ENCODE measurements at regions not wholly inside any gene's neighbourhood (a gene's known extent, or its start where the extent isn't known, plus 50 kb on each side); places are given as distances from the start of the nearest gene placed in this dataset.
"Not testable (repeated sequence)": the region's sequence is repeated elsewhere in the genome, so short reads cannot be mapped to it uniquely, and the experiment has no call there.

DNA sequence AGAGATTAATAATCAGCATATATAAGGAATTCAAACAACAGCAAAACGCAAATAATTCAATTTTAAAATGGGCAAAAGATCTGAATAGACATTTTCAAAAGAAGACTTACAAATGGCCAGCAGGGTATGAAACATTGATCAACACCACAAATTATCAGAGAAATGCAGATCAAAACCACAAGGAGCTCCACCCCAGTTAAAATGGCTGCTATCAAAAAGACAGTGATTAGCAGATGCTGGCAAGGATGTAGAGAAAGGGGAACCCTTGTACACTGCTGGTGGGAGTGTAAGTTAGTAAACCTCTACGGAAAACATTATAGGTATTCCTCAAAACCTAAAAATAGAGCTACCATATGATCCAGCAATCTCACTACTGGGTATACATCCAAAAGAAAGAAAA, 128.0 kb upstream of the CACUL1 start:
- H3K27ac ChIP-seq, result no peak overlapping the region
- TF ChIP-seq, protein P1, sequence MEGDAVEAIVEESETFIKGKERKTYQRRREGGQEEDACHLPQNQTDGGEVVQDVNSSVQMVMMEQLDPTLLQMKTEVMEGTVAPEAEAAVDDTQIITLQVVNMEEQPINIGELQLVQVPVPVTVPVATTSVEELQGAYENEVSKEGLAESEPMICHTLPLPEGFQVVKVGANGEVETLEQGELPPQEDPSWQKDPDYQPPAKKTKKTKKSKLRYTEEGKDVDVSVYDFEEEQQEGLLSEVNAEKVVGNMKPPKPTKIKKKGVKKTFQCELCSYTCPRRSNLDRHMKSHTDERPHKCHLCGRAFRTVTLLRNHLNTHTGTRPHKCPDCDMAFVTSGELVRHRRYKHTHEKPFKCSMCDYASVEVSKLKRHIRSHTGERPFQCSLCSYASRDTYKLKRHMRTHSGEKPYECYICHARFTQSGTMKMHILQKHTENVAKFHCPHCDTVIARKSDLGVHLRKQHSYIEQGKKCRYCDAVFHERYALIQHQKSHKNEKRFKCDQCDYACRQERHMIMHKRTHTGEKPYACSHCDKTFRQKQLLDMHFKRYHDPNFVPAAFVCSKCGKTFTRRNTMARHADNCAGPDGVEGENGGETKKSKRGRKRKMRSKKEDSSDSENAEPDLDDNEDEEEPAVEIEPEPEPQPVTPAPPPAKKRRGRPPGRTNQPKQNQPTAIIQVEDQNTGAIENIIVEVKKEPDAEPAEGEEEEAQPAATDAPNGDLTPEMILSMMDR (conservative IDR thresholded peaks at IDR 0.05), result no peak

DNA sequence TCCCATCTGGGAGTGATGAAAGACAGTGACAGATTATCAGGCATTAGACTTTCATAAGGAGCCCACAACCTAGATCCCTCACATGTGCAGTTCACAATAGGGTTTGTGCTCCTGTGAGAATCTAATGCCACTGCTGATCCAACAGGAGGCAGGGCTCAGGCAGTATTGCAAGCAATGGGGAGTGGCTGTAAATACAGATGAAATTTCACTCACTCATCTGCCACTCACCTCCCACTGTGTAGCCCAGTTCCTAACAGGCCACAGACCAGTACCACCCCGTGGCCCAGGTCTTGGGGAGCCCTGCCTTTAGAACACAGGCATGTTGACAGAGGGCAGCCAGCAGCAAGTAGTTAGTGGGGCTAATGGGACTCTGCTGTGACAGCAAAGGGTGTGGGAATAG, 137.3 kb upstream of the NANOS1 start:
- H3K27ac ChIP-seq, result no peak overlapping the region
- TF ChIP-seq, protein P1 (conservative IDR thresholded peaks at IDR 0.05), result no peak

DNA sequence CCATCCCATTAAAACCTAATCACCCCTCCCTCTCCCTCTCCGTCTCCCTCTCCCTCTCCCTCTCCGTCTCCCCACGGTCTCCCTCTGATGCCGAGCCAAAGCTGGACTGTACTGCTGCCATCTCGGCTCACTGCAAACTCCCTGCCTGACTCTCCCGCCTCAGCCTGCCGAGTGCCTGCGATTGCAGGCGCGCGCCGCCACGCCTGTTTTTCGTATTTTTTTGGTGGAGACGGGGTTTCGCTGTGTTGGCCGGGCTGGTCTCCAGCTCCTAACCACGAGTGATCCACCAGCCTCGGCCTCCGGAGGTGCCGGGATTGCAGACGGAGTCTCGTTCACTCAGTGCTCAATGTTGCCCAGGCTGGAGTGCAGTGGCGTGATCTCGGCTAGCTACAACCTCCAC, 134.6 kb upstream of the NANOS1 start:
- H3K27ac ChIP-seq, result not testable (repeated sequence)

DNA sequence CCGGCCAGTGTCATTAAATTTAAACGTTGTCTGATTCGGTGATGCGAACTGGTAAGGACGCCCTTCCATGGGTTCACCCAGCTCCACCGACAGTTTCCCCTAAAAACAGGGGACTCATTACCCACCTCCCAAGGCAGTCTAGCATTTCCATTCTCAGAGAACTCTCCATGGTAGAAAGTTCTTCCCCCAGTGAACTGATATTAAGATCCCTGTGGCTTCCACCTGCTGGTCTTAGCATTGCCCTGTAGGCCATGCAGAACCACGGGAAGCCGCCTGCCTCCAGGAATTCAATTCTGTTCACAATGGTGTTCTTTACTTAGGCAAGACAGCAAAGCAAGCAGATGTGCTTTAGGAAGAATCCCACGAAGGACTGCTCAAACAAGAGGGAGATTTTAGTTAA, 128.9 kb upstream of the NANOS1 start:
- TF ChIP-seq, protein P1 (conservative IDR thresholded peaks at IDR 0.05), result no peak
- no peak overlapping the region for H3K27ac ChIP-seq

DNA sequence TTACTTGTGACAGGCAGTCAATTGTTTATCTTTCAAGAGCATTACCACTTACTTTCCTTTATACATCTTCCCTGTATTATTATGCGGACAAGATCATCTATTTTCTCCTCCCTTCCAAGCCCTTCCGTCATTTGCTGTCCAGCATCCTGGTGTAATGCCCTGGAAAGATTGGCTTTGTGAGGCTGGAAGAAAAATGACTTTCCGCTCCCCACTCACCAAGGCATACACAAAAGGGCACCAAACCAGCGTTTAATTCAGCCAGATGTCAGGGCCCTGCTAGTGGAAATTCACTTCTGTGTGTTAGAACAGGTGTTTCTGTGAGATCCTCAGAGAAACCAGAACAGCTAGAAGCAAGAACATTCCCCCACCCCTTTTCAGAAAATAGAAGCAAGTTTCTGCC, 128.1 kb upstream of the NANOS1 start:
- TF ChIP-seq, protein P1 (conservative IDR thresholded peaks at IDR 0.05), result no peak
- H3K27ac ChIP-seq, result no peak overlapping the region

DNA sequence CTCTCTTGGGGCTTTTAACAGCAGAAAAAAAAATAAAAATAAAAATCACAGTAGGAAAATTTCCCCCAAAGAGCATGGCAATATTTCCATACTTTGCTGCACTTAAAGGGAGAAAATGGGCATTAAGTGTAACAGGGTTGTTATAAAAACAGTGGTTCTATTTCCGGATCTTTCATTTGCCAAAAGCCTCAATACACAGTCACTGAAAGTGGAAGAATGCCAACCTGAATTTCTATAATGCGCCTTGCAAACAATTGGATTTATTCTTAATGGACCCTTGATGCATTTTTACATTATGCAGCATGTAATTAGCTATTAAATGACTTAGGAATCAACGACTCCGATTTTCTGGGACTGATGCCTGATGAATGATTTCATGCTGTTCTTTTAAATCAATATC, 127.6 kb upstream of the NANOS1 start:
- H3K27ac ChIP-seq, result no peak overlapping the region
- TF ChIP-seq, protein P1 (conservative IDR thresholded peaks at IDR 0.05), result no peak

DNA sequence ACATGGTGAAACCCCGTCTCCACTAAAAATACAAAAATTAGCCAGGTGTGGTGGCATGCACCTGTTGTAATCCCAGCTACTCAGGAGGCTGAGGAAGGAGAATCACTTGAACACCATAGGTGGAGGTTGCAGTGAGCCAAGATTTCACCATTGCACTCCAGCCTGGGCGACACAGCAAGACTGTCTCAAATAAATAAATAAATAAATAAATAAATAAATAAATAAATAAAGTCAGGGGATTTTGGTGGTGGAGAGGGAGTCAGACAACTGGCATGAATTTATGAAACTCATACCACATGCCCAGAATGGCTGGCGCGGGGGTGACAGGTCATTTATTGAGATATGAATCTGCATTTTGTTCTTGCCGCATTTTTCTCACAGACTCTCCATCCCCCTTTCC, 126.9 kb upstream of the NANOS1 start:
- not testable (repeated sequence) for H3K27ac ChIP-seq

DNA sequence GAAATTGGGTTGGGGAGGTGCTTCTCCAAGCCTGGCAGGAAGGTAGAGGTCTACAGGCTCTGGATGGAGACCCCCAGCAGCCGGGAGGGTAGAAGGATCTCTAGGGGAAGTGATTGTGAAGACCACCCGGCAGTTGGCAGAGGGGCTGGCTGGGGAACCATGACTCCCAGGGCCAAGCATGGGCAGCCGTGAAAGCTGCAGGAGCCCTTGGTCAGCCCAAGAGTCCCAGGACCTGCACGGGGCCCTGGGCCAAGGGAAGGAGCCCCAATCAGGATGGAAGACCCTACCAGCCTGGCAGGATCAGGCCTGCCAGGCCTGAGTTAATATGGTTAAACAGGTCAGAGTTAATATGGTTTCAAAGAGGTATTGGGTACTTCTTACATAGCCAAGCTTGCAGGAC, 126.3 kb upstream of the NANOS1 start:
- TF ChIP-seq, protein P1 (conservative IDR thresholded peaks at IDR 0.05), result no peak
- H3K27ac ChIP-seq, result no peak overlapping the region

DNA sequence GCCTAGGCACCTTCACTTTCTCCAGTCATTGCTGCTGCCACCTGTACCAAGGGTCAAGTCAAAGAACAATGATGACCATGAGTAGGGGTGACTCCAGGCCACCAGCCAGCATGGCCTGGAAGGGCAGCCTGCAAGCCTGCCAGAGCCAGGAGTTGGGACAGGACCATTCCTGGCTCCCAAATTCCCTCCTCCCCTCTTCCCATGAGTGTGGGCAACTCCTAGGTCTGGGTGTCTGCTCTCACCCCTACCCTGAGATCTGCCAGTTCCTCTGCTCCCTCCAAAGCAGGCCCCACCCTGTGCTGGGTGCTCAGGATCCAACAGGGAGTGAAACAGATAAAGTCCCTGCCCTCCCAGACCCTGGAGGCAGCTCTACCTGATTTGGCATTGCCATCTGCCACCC, 125.8 kb upstream of the NANOS1 start:
- H3K27ac ChIP-seq, result no peak overlapping the region
- TF ChIP-seq, protein P1 (conservative IDR thresholded peaks at IDR 0.05), result no peak

Measured in VCaP (cell line).